ENCODE measurements at regions not wholly inside any gene's neighbourhood (a gene's known extent, or its start where the extent isn't known, plus 50 kb on each side); places are given as distances from the start of the nearest gene placed in this dataset.

DNA sequence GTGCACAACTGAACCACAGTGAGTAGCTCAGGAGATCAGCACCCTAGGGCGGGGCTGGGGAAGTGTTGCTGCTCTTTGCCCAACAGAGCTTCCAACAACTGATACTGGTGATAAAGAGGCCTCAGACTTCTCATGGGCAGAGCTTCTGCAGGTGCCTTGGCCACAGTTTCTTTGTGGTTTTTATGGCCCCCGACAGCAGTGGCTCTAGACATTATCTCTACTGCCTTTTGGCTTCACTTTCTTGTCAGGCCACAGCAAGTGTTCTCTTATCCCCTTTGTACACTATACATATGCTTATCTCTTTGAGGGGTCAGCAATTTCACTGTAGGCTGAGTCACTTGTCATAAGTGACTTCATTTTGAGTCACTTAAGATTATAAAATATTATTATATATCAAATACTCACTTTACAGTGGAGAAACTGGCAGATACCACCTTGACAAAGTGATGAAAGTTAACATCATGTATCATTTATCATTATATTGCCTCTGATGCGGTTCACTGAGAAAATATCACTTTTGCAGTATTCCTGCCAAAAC lies 90.9 kb upstream of the COX7C start (continued):
- TF ChIP-seq RB1 (IDR thresholded peaks at IDR 0.05; ENCODE audit: low read depth): peak; percentile 43; the same call in 1 of the 2 replicates
- no peak for TF ChIP-seq BRF1 (IDR thresholded peaks at IDR 0.05; ENCODE audit: borderline replicate concordance, extremely low read depth, insufficient read length)
- TF ChIP-seq ZBED1 (IDR thresholded peaks at IDR 0.05): peak; percentile 90
- TF ChIP-seq SIN3A (IDR thresholded peaks at IDR 0.05; ENCODE audit: borderline replicate concordance in 2 of 2, control insufficient read depth in 1 of 2, low read depth in 2 of 2, low read length in 2 of 2): no peak
- peak; percentile 98 for TF ChIP-seq SMARCE1 (IDR thresholded peaks at IDR 0.05)
- no peak for TF ChIP-seq ZNF561 (CRISPR knock-in tag; conservative IDR thresholded peaks at IDR 0.05)
- no peak for TF ChIP-seq HDGF (IDR thresholded peaks at IDR 0.05)
- TF ChIP-seq, protein P1, sequence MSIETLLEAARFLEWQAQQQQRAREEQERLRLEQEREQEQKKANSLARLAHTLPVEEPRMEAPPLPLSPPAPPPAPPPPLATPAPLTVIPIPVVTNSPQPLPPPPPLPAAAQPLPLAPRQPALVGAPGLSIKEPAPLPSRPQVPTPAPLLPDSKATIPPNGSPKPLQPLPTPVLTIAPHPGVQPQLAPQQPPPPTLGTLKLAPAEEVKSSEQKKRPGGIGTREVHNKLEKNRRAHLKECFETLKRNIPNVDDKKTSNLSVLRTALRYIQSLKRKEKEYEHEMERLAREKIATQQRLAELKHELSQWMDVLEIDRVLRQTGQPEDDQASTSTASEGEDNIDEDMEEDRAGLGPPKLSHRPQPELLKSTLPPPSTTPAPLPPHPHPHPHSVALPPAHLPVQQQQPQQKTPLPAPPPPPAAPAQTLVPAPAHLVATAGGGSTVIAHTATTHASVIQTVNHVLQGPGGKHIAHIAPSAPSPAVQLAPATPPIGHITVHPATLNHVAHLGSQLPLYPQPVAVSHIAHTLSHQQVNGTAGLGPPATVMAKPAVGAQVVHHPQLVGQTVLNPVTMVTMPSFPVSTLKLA (conservative IDR thresholded peaks at IDR 0.05): peak in 1 of 2 experiments; percentile 65; a peak in 2 of 4 replicates
- peak; percentile 86 for TF ChIP-seq KHSRP (IDR thresholded peaks at IDR 0.05)
- peak; percentile 43; the same call in 1 of the 2 replicates for TF ChIP-seq OTX1 (CRISPR knock-in tag; IDR thresholded peaks at IDR 0.05)
- peak; percentile 87 for TF ChIP-seq VEZF1 (CRISPR knock-in tag; IDR thresholded peaks at IDR 0.05)
- TF ChIP-seq TAF7 (tag; IDR thresholded peaks at IDR 0.05): 0 out of 2 replicates have a peak, but pooled peaks have one; percentile 15
- peak; percentile 52; the same call in 1 of the 2 replicates for TF ChIP-seq PTRF (tag; IDR thresholded peaks at IDR 0.05)
- peak in 1 of 2 experiments; percentile 47; a peak in 1 of 4 replicates for TF ChIP-seq NONO (IDR thresholded peaks at IDR 0.05; ENCODE audit: low read depth in 2 of 2, low read length in 1 of 2)
- TF ChIP-seq HMG20A (CRISPR knock-in tag; conservative IDR thresholded peaks at IDR 0.05): no peak; the same call in 1 of the 2 replicates
- peak; percentile 97 for TF ChIP-seq KDM1A (IDR thresholded peaks at IDR 0.05)
- TF ChIP-seq ZBTB40 (IDR thresholded peaks at IDR 0.05): no peak
- no peak for TF ChIP-seq ZBTB40 (CRISPR knock-in tag; IDR thresholded peaks at IDR 0.05)
